Loucy (cell line): ENCODE measurements at regions not wholly inside any gene's neighbourhood (a gene's known extent, or its start where the extent isn't known, plus 50 kb on each side); places are given as distances from the start of the nearest gene placed in this dataset.

Source experiments
- H2AFZ ChIP-seq: fragments of 200-600 bp; sonication (generic); 2 replicates; pipeline ENCODE4 v1.6.0; 2016; ENCODE audit warnings: antibody characterized with exemption, mild to moderate bottlenecking, low read length, moderate library complexity
- H3F3A ChIP-seq: fragments of 200-600 bp; 2 replicates; pipeline ENCODE4 v1.6.0; 2016; ENCODE audit warnings: antibody characterized with exemption, low read depth, mild to moderate bottlenecking
- H3K27me3 ChIP-seq: fragments of 200-600 bp; sonication (generic); 2 replicates; pipeline ENCODE4 v1.6.1; 2014; ENCODE audit warnings: low read length, mild to moderate bottlenecking; ENCODE audit not compliant: insufficient read depth, poor library complexity, severe bottlenecking
- H3K36me3 ChIP-seq: fragments of 200-600 bp; sonication (generic); 2 replicates; pipeline ENCODE4 v1.6.1; 2016; ENCODE audit warnings: low read length; ENCODE audit not compliant: insufficient read depth
- H3K4me1 ChIP-seq: fragments of 200-600 bp; sonication (generic); 2 replicates; pipeline ENCODE4 v1.5.1; 2014; ENCODE audit warnings: low read length, mild to moderate bottlenecking; ENCODE audit not compliant: insufficient read depth, poor library complexity, severe bottlenecking
- H3K4me2 ChIP-seq: fragments of 200-600 bp; sonication (generic); 2 replicates; pipeline ENCODE4 v1.6.0; 2014; ENCODE audit warnings: antibody characterized with exemption, low read length, low read depth, mild to moderate bottlenecking; ENCODE audit not compliant: poor library complexity, severe bottlenecking
- H3K4me3 ChIP-seq: fragments of 200-600 bp; sonication (generic); 2 replicates; pipeline ENCODE4 v1.5.1; 2014; ENCODE audit warnings: low read length, mild to moderate bottlenecking, mixed read lengths; ENCODE audit not compliant: poor library complexity, severe bottlenecking
- H3K79me2 ChIP-seq: fragments of 200-600 bp; sonication (generic); 2 replicates; pipeline ENCODE4 v1.6.1; 2014; ENCODE audit warnings: low read length; ENCODE audit not compliant: insufficient read depth
- H3K9ac ChIP-seq: fragments of 200-600 bp; sonication (generic); 2 replicates; pipeline ENCODE4 v1.6.0; 2014; ENCODE audit warnings: mild to moderate bottlenecking, low read depth, low read length, moderate library complexity; ENCODE audit not compliant: poor library complexity, severe bottlenecking
- H3K9me2 ChIP-seq: fragments of 200-600 bp; sonication (generic); replicated peaks from 2 replicates; pipeline ENCODE4 v1.6.1; 2016; ENCODE audit warnings: low read depth, low read length, mixed read lengths
- H3K9me3 ChIP-seq: fragments of 200-600 bp; sonication (generic); 2 replicates; pipeline ENCODE4 v1.6.1; 2014; ENCODE audit warnings: mild to moderate bottlenecking, antibody characterized with exemption, low read length, low read depth; ENCODE audit not compliant: insufficient read depth
- H4K20me1 ChIP-seq: fragments of 200-600 bp; sonication (generic); 2 replicates; pipeline ENCODE4 v1.6.0; 2014; ENCODE audit warnings: antibody characterized with exemption, low read length, mild to moderate bottlenecking; ENCODE audit not compliant: insufficient read depth, poor library complexity, severe bottlenecking
- CTCF ChIP-seq: fragments of 200-600 bp; sonication (generic); conservative IDR thresholded peaks from 2 replicates; pipeline ENCODE4 v1.5.1; 2014; ENCODE audit warnings: mild to moderate bottlenecking, antibody characterized with exemption, low read length
- EZH2phosphoT487 ChIP-seq: fragments of 200-600 bp; IDR thresholded peaks from 2 replicates; pipeline ENCODE4 v1.6.1; 2018; ENCODE audit warnings: antibody characterized with exemption, mild to moderate bottlenecking, moderate library complexity, borderline replicate concordance

GRCh38 chr22:27125539-27125938 lies 468.2 kb downstream of the MIAT start:
- no peaks in the 10 kb centered on the region for H4K20me1 ChIP-seq
- H3K4me3 ChIP-seq, result no peak overlapping the region
- no peak overlapping the region for H3K9ac ChIP-seq
- no peak for TF ChIP-seq CTCF
- TF ChIP-seq EZH2phosphoT487, result no peak
- H3K27me3 ChIP-seq, result no peaks in the 10 kb centered on the region
- no peaks in the 10 kb centered on the region for H3K36me3 ChIP-seq
- H3K9me3 ChIP-seq, result no peaks in the 10 kb centered on the region
- H2AFZ ChIP-seq, result no peak overlapping the region
- no peak overlapping the region for H3K4me2 ChIP-seq
- H3K4me1 ChIP-seq, result no peaks in the 10 kb centered on the region
- no peaks in the 10 kb centered on the region for H3F3A ChIP-seq
- no peaks in the 10 kb centered on the region for H3K9me2 ChIP-seq
- H3K79me2 ChIP-seq, result no peaks in the 10 kb centered on the region

GRCh38 chr22:27127911-27128310 lies 470.5 kb downstream of the MIAT start:
- Histone ChIP-seq H4K20me1 (no peaks in the 10 kb centered on the region), H2AFZ (no peak overlapping the region), H3K36me3 (no peaks in the 10 kb centered on the region), H3F3A (no peaks in the 10 kb centered on the region), H3K9ac (no peak overlapping the region), H3K4me3 (no peak overlapping the region), H3K9me3 (no peaks in the 10 kb centered on the region), H3K79me2 (no peaks in the 10 kb centered on the region), H3K4me2 (no peak overlapping the region), H3K4me1 (no peaks in the 10 kb centered on the region), H3K9me2 (no peaks in the 10 kb centered on the region), H3K27me3 (no peaks in the 10 kb centered on the region)
- no peak for TF ChIP-seq EZH2phosphoT487
- TF ChIP-seq CTCF, result no peak

- H3K27me3 ChIP-seq, result no peaks in the 10 kb centered on the region
- H3K36me3 ChIP-seq, result no peaks in the 10 kb centered on the region
- no peaks in the 10 kb centered on the region for H4K20me1 ChIP-seq
- H3K79me2 ChIP-seq, result no peaks in the 10 kb centered on the region
- no peaks in the 10 kb centered on the region for H3K9me2 ChIP-seq
- TF ChIP-seq EZH2phosphoT487 (no peak), CTCF (no peak)
- no peak overlapping the region for H2AFZ ChIP-seq
- no peak overlapping the region for H3K4me3 ChIP-seq
- no peak overlapping the region for H3K9ac ChIP-seq
- no peaks in the 10 kb centered on the region for H3K9me3 ChIP-seq
- no peaks in the 10 kb centered on the region for H3K4me1 ChIP-seq
- no peak overlapping the region for H3K4me2 ChIP-seq
- no peaks in the 10 kb centered on the region for H3F3A ChIP-seq
These were observed 471.2 kb downstream of the MIAT start for GRCh38 chr22:27128461-27129085.
